Smooth muscle cell (in vitro differentiated cells): ENCODE measurements at regions not wholly inside any gene's neighbourhood (a gene's known extent, or its start where the extent isn't known, plus 50 kb on each side); places are given as distances from the start of the nearest gene placed in this dataset.

Experiments
- DNase-seq: peaks from one replicate; lab custom pipeline; 2025; ENCODE audit not compliant: unreplicated experiment; lab: John Stamatoyannopoulos, UW
- H2AFZ ChIP-seq: fragments of 200-600 bp; sonication (generic); 2 replicates; pipeline ENCODE4 v1.6.0; 2016; ENCODE audit warnings: antibody characterized with exemption, low read depth, mild to moderate bottlenecking
- H3F3A ChIP-seq: fragments of 200-600 bp; sonication (generic); 2 replicates; pipeline ENCODE4 v1.6.0; 2017; ENCODE audit warnings: antibody characterized with exemption, low read depth
- H3K27ac ChIP-seq: fragments of 200-600 bp; sonication (generic); 2 replicates; pipeline ENCODE4 v1.5.1; 2016; ENCODE audit warnings: low read depth, mild to moderate bottlenecking
- H3K27me3 ChIP-seq: fragments of 200-600 bp; sonication (generic); 2 replicates; pipeline ENCODE4 v1.6.1; 2016; ENCODE audit warnings: low read depth, mild to moderate bottlenecking
- H3K36me3 ChIP-seq: fragments of 200-600 bp; sonication (generic); 2 replicates; pipeline ENCODE4 v1.5.1; 2016; ENCODE audit warnings: low read depth
- H3K4me1 ChIP-seq: fragments of 200-600 bp; sonication (generic); 2 replicates; pipeline ENCODE4 v1.5.1; 2016; ENCODE audit warnings: low read depth
- H3K4me2 ChIP-seq: fragments of 200-600 bp; sonication (generic); 2 replicates; pipeline ENCODE4 v1.6.0; 2016; ENCODE audit warnings: mild to moderate bottlenecking
- H3K4me3 ChIP-seq: fragments of 200-600 bp; sonication (generic); 2 replicates; pipeline ENCODE4 v1.5.1; 2016; ENCODE audit warnings: mild to moderate bottlenecking
- H3K79me2 ChIP-seq: fragments of 200-600 bp; sonication (generic); 2 replicates; pipeline ENCODE4 v1.6.0; 2016; ENCODE audit warnings: low read depth, mild to moderate bottlenecking
- H3K9ac ChIP-seq: fragments of 200-600 bp; sonication (generic); 2 replicates; pipeline ENCODE4 v1.6.0; 2016; ENCODE audit warnings: low read depth
- H3K9me3 ChIP-seq: fragments of 200-600 bp; sonication (generic); replicated peaks from 2 replicates; pipeline ENCODE4 v1.5.1; 2016; ENCODE audit warnings: low read depth
- H4K20me1 ChIP-seq: fragments of 200-600 bp; sonication (generic); 2 replicates; pipeline ENCODE4 v1.6.0; 2016; ENCODE audit warnings: low read depth
- WGBS: methylation state at CpG from one replicate; pipeline ENCODE4 v1.1.7; 2016; ENCODE audit warnings: low lambda C conversion rate; 5-methylcytosine and 5-hydroxymethylcytosine counted together
- TF ChIP-seq, protein P1 (sequence below): fragments of 200-600 bp; sonication (generic); IDR thresholded peaks from 2 replicates; pipeline ENCODE4 v1.5.1; 2017; ENCODE audit warnings: borderline replicate concordance, mild to moderate bottlenecking, antibody characterized with exemption; ENCODE audit not compliant: insufficient read depth, poor library complexity, severe bottlenecking

DNA sequence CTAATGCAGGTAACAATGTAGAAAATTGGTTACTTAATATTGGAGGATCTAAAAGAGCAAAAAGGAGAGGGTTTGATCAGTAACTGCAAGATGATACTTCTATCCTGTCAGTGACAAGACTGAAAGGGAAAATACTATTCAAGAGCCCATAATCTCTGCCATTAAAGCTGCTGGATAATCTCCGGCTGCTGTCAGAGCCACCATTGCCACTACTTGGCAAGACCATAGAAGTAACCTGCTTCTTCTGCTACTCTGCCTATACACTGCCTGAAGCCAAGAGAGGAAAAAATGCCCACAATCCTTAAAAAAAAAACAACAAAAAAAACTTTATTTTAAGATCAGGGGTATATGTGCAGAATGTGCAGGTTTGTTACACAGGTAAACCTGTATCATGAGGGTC lies 386.5 kb upstream of the ID4 start:
- Histone ChIP-seq H3K4me1 (no peaks in the 10 kb centered on the region), H3K27ac (no peak overlapping the region), H3K9ac (no peak overlapping the region), H3K79me2 (no peaks in the 10 kb centered on the region), H3K4me3 (no peak overlapping the region), H4K20me1 (no peaks in the 10 kb centered on the region), H3F3A (no peaks in the 10 kb centered on the region), H3K36me3 (no peaks in the 10 kb centered on the region), H3K27me3 (no peaks in the 10 kb centered on the region), H3K9me3 (no peaks in the 10 kb centered on the region), H3K4me2 (no peak overlapping the region), H2AFZ (no peak overlapping the region)
- TF ChIP-seq, protein P1, sequence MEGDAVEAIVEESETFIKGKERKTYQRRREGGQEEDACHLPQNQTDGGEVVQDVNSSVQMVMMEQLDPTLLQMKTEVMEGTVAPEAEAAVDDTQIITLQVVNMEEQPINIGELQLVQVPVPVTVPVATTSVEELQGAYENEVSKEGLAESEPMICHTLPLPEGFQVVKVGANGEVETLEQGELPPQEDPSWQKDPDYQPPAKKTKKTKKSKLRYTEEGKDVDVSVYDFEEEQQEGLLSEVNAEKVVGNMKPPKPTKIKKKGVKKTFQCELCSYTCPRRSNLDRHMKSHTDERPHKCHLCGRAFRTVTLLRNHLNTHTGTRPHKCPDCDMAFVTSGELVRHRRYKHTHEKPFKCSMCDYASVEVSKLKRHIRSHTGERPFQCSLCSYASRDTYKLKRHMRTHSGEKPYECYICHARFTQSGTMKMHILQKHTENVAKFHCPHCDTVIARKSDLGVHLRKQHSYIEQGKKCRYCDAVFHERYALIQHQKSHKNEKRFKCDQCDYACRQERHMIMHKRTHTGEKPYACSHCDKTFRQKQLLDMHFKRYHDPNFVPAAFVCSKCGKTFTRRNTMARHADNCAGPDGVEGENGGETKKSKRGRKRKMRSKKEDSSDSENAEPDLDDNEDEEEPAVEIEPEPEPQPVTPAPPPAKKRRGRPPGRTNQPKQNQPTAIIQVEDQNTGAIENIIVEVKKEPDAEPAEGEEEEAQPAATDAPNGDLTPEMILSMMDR: no peak
- WGBS: 74% methylated on average over 1 of the region's 1 CpG
- no peak for DNase-seq

DNA sequence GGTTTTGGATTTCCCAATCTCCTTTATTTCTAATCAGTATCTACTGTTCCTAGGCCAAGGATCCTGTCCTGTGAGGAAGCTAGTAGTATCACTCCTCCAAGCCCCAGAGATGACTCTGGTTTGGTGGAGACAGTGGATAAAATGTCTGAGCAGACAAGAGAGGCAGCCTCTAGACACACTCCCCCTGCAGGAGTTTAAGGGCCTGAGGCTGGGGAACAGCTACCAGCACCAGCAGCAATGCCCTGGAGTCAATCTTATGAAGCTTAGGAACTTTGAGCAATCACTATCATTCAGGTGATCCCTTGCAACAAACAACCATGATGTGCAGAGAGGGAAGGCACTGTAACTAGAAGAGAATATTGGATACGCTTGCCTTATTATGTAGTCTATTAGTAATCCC lies 384.7 kb upstream of the ID4 start:
- H4K20me1 ChIP-seq: no peaks in the 10 kb centered on the region
- H3F3A ChIP-seq: no peaks in the 10 kb centered on the region
- no peak overlapping the region for H3K9ac ChIP-seq
- TF ChIP-seq, protein P1: no peak
- H3K79me2 ChIP-seq: no peaks in the 10 kb centered on the region
- no peak overlapping the region for H3K4me3 ChIP-seq
- H3K4me2 ChIP-seq: no peak overlapping the region
- H2AFZ ChIP-seq: no peak overlapping the region
- no peaks in the 10 kb centered on the region for H3K9me3 ChIP-seq
- 89% methylated on average over 1 of the region's 1 CpG for whole genome bisulfite sequencing
- no peak for DNase-seq
- no peaks in the 10 kb centered on the region for H3K36me3 ChIP-seq
- H3K4me1 ChIP-seq: no peaks in the 10 kb centered on the region
- no peak overlapping the region for H3K27ac ChIP-seq
- no peaks in the 10 kb centered on the region for H3K27me3 ChIP-seq

- TF ChIP-seq, protein P1: no peak
- H4K20me1 ChIP-seq: no peaks in the 10 kb centered on the region
- H3K9ac ChIP-seq: no peak overlapping the region
- H3K27me3 ChIP-seq: no peaks in the 10 kb centered on the region
- H3K79me2 ChIP-seq: no peaks in the 10 kb centered on the region
- 88% methylated on average over 3 of the region's 3 CpGs for WGBS
- H3K4me1 ChIP-seq: no peaks in the 10 kb centered on the region
- no peak overlapping the region for H2AFZ ChIP-seq
- no peaks in the 10 kb centered on the region for H3F3A ChIP-seq
- DNase-seq: no peak
- H3K9me3 ChIP-seq: no peaks in the 10 kb centered on the region
- no peak overlapping the region for H3K27ac ChIP-seq
- no peak overlapping the region for H3K4me2 ChIP-seq
- no peaks in the 10 kb centered on the region for H3K36me3 ChIP-seq
- H3K4me3 ChIP-seq: no peak overlapping the region
Measured at GRCh38 chr6:19454001-19454720, 383.0 kb upstream of the ID4 start.
